ENCODE measurements at regions not wholly inside any gene's neighbourhood (a gene's known extent, or its start where the extent isn't known, plus 50 kb on each side); places are given as distances from the start of the nearest gene placed in this dataset.
"Not testable (repeated sequence)": the region's sequence is repeated elsewhere in the genome, so short reads cannot be mapped to it uniquely, and the experiment has no call there.

DNA sequence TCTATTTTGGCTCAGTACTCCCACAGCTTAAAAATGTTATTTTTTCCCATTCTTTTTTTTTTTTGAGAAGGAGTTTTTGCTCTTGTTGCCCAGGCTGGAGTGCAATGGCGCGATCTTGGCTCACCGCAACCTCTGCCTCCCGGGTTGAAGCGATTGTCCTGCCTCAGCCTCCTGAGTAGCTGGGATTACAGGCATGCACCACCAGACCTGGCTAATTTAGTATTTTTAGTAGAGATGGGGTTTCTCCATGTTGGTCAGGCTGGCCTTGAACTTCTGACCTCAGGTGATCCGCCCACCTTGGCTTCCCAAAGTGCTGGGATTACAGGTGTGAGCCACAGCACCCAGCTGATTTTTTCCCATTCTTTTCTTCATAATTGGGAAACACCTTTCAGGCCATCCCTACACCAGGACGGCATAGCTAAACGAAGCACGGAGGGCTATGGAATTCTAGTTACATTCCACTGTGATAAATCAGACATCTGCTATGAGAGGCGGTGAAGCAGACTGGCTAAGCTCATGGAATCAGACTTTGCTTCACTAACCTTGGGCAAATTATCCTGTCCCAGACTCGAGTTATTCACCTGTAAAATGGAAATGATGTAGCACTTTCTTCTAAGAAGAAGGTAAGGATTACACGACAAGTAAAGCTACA is 68.7 kb upstream of the ZFAND5 start:
- ATAC-seq (peak; percentile 77), DNase-seq (ENCODE audit: low spot score) (peak; percentile 32)
- H2AFZ ChIP-seq (ENCODE audit: low read length); H3K27ac ChIP-seq (ENCODE audit: extremely low read length, insufficient read depth, low read length); H3K4me2 ChIP-seq (ENCODE audit: low read depth, low read length); H3K4me3 ChIP-seq (replicated peaks in 1 of 3; ENCODE audit: insufficient read depth in 1 of 3, low read depth in 2 of 3, low read length in 3 of 3); H4K20me1 ChIP-seq (ENCODE audit: insufficient read depth, low read length); CTCF ChIA-PET (ENCODE audit: low intra/inter-chr PET ratio, low total read pairs); H3K27me3 ChIP-seq (ENCODE audit: control insufficient read depth in 1 of 2, insufficient read depth in 2 of 2, low read length in 2 of 2); H3K79me2 ChIP-seq (ENCODE audit: insufficient read depth, low read length); H3K4me1 ChIP-seq (ENCODE audit: insufficient read depth, low read length); in situ Hi-C loops (cut with HindIII; ENCODE audit: extremely low pct_ligation_motif_present, low pct_unique_long_range_greater_than_20kb); intact Hi-C loops (cut with micrococcal nuclease; ENCODE audit: unreplicated experiment); FAIRE-seq; H3K9me3 ChIP-seq (ENCODE audit: low read length); H3K9ac ChIP-seq (ENCODE audit: insufficient read depth, low read depth, low read length); BruUV-seq (replicated peaks); H3K36me3 ChIP-seq (replicated peaks in 1 of 2; ENCODE audit: control insufficient read depth in 1 of 2, insufficient read depth in 2 of 2, low read length in 2 of 2): not testable (repeated sequence)
- WGBS (ENCODE audit: low lambda C conversion rate) = 36% methylated on average over 12 of the region's 12 CpGs
- POLR2A ChIA-PET = interaction anchor here (1.5 kb wide), 1 partner anchor 68 kb away, joined by 6 read pairs; the partner anchor contains the start of gene ZFAND5
- TF ChIP-seq TEAD3 (CRISPR knock-in tag; optimal IDR thresholded peaks at IDR 0.05; ENCODE audit: borderline replicate concordance) (peak; percentile 58), FOSL2 (CRISPR knock-in tag; IDR thresholded peaks at IDR 0.05) (peak; percentile 72)

GRCh38 chr9:72431036-72431435 is 66.0 kb upstream of the ZFAND5 start:
- no peak for DNase-seq (ENCODE audit: low spot score)
- intact Hi-C loops (cut with micrococcal nuclease; ENCODE audit: unreplicated experiment) = no loop called here
- Histone ChIP-seq H3K27ac (ENCODE audit: extremely low read length, insufficient read depth, low read length) (no peak overlapping the region), H3K4me2 (ENCODE audit: low read depth, low read length) (no peak overlapping the region), H3K79me2 (ENCODE audit: insufficient read depth, low read length) (no peaks in the 10 kb centered on the region), H3K4me1 (ENCODE audit: insufficient read depth, low read length) (no peaks in the 10 kb centered on the region), H2AFZ (ENCODE audit: low read length) (no peak overlapping the region), H3K9me3 (ENCODE audit: low read length) (no peaks in the 10 kb centered on the region), H3K36me3 (replicated peaks in 1 of 2; ENCODE audit: control insufficient read depth in 1 of 2, insufficient read depth in 2 of 2, low read length in 2 of 2) (no peaks in the 10 kb centered on the region), H3K27me3 (ENCODE audit: control insufficient read depth in 1 of 2, insufficient read depth in 2 of 2, low read length in 2 of 2) (no peaks in the 10 kb centered on the region), H3K4me3 (replicated peaks in 1 of 3; ENCODE audit: insufficient read depth in 1 of 3, low read depth in 2 of 3, low read length in 3 of 3) (no peak overlapping the region), H3K9ac (ENCODE audit: insufficient read depth, low read depth, low read length) (no peak overlapping the region), H4K20me1 (ENCODE audit: insufficient read depth, low read length) (no peaks in the 10 kb centered on the region)
- BruUV-seq (replicated peaks) = no TSS peak
- TF ChIP-seq ZNF562 (CRISPR knock-in tag; IDR thresholded peaks at IDR 0.05; ENCODE audit: borderline replicate concordance) (no peak), ZNF318 (CRISPR knock-in tag; IDR thresholded peaks at IDR 0.05) (no peak), GABPB1 (CRISPR knock-in tag; IDR thresholded peaks at IDR 0.05) (no peak), TFDP2 (CRISPR knock-in tag; IDR thresholded peaks at IDR 0.05) (no peak)
- TF ChIP-seq, protein P1, sequence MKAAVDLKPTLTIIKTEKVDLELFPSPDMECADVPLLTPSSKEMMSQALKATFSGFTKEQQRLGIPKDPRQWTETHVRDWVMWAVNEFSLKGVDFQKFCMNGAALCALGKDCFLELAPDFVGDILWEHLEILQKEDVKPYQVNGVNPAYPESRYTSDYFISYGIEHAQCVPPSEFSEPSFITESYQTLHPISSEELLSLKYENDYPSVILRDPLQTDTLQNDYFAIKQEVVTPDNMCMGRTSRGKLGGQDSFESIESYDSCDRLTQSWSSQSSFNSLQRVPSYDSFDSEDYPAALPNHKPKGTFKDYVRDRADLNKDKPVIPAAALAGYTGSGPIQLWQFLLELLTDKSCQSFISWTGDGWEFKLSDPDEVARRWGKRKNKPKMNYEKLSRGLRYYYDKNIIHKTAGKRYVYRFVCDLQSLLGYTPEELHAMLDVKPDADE (CRISPR knock-in tag; IDR thresholded peaks at IDR 0.05) = no peak
- in situ Hi-C loops (cut with HindIII; ENCODE audit: extremely low pct_ligation_motif_present, low pct_unique_long_range_greater_than_20kb) = no loop called here
- ATAC-seq = no peak
- 33% methylated on average over 4 of the region's 4 CpGs for WGBS (ENCODE audit: low lambda C conversion rate)
- no peak for FAIRE-seq
- CTCF ChIA-PET (ENCODE audit: low intra/inter-chr PET ratio, low total read pairs) = no interaction called here
- POLR2A ChIA-PET = no interaction called here
